Muscle of leg (tissue), 3 donors: ENCODE measurements at regions not wholly inside any gene's neighbourhood (a gene's known extent, or its start where the extent isn't known, plus 50 kb on each side); places are given as distances from the start of the nearest gene placed in this dataset.

Experiments used
- DNase-seq: peaks from one replicate; pipeline ENCODE4 v3.0.0; 2013
- H3K27ac ChIP-seq: one replicate; pipeline ENCODE4 v1.5.1; 2013; ENCODE audit warnings: mild to moderate bottlenecking, low read length, control low read depth
- H3K27me3 ChIP-seq: one replicate; pipeline ENCODE4 v1.6.1; 2013; ENCODE audit warnings: low read length; ENCODE audit not compliant: control insufficient read depth, insufficient read depth
- H3K36me3 ChIP-seq: one replicate; pipeline ENCODE4 v1.6.1; 2013; ENCODE audit warnings: low read length; ENCODE audit not compliant: control insufficient read depth, insufficient read depth
- H3K4me1 ChIP-seq: one replicate; pipeline ENCODE4 v1.6.1; 2013; ENCODE audit warnings: low read length; ENCODE audit not compliant: control insufficient read depth, insufficient read depth
- H3K4me3 ChIP-seq: one replicate; pipeline ENCODE4 v1.5.1; 2013; ENCODE audit warnings: low read length, control low read depth
- H3K9me3 ChIP-seq: replicated peaks from 2 replicates; pipeline ENCODE4 v1.6.1; 2013; ENCODE audit warnings: low read depth, low read length; ENCODE audit not compliant: control insufficient read depth
- WGBS: methylation state at CpG from one replicate; pipeline ENCODE4 v1.1.5; 2013; ENCODE audit warnings: missing lambda C conversion rate; ENCODE audit not compliant: insufficient coverage; 5-methylcytosine and 5-hydroxymethylcytosine counted together

DNA sequence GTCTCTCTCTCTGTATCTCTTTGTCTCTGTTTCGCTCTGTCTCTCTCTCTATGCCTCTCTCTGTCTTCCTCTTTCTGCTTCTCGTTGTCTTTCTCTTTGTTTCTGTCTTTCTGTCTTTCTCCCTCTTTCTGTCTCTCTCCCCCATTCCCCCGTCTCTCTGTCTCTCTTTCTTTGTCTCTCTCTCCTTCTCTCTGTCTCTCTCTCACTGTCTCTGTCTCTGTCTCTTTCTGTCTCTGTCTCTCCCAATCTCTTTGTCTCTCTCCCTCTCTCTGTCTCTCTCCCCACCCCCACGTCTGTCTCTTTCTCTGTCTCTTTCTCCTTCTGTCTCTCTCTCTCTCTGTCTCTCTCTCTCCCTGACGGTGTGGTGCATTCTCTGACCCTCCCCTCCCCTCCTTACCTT lies 71.9 kb upstream of the ZNF516 start:
- no peak overlapping the region for H3K4me3 ChIP-seq
- no peak for DNase-seq
- no peaks in the 10 kb centered on the region for H3K9me3 ChIP-seq
- no peak overlapping the region for H3K27ac ChIP-seq
- no peaks in the 10 kb centered on the region for H3K36me3 ChIP-seq
- 98% methylated on average over 4 of the region's 5 CpGs for WGBS
- no peaks in the 10 kb centered on the region for H3K27me3 ChIP-seq
- peaks cover 8% of the 10 kb centered on the region for H3K4me1 ChIP-seq

DNA sequence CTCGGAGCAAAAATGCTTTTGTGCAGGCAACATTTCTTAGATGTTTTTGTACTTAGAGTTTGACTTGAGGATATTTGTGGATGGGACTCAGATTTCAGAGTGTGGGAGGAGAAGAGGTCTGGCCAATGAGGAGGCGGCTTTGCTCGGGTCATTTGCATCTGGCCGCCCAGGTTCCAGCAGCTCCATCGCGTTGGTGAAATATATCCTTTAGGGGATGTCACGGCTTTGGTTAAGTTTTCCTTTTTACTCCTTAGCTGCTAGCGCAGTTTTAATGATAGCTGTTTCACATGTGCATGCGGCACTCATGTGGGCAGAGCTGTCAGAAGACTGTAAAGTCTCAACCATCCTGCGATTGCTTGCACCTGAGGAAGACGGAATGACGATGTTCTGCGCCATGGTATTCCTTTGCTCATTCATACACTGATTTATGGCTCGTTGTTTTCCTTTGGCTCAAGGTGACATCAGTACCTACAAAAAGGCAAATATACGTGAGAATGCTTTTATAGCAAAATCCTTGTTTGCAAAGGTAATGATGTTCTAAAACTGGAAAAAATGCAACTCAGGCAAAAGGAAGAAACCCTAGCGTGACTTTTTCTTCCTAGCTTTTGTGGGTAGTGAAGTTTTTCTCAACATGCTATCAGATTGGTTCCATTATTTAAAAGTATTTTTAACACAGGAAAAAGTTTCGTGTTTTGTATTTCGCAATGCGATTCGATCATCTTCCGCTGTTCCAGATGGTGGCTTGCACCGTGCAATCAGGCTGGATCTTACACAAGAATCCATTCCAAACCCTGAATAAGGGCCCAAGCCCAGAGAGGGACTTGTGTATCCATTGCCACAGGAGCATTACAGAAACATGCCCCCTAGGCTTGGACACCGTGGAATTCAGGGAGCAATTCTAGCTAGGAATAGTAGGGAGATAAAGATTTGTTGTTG lies 70.5 kb upstream of the ZNF516 start:
- WGBS = 4% methylated on average over 15 of the region's 23 CpGs

DNA sequence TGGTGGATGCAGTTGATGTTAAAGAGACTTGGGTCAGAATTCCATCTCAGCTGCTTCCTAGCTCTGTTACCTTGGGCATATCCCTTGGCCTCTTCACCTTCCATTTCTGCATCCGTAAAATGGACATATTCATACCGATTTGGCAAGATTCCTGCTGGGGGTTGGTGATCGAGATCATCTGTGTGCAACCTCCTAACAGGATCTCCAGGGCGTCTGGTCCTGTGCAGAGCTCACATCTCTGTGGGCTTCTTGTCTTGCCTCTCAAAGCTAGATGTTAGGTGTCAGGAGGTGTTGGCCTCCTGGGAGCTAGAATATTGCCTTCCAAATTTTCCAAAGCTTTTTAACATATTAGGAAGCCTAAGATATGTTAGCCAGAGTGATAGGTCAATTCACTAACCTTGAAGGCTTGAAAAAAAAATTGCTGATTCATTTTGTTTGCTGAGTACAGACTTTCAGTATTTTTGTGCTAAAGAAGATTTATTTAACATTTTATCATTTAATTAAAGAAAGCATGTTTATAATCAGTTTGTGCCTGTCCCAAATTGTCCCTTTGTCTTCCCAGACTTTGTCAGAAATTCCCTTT lies 69.7 kb upstream of the ZNF516 start:
- Histone ChIP-seq H3K9me3 (no peaks in the 10 kb centered on the region), H3K4me3 (no peak overlapping the region), H3K27ac (peak overlapping the region; percentile 83), H3K4me1 (peaks cover 8% of the 10 kb centered on the region), H3K27me3 (no peaks in the 10 kb centered on the region), H3K36me3 (no peaks in the 10 kb centered on the region)
- 37% methylated on average over 3 of the region's 4 CpGs for WGBS
- DNase-seq = peak; percentile 38

More for the DNA sequence above, 70.5 kb upstream of the ZNF516 start:
- peak overlapping the region; percentile 83 for H3K27ac ChIP-seq
- peak overlapping the region; percentile 30 for H3K4me3 ChIP-seq
- H3K36me3 ChIP-seq = no peaks in the 10 kb centered on the region
- no peaks in the 10 kb centered on the region for H3K27me3 ChIP-seq
- peak; percentile 97 for DNase-seq
- no peaks in the 10 kb centered on the region for H3K9me3 ChIP-seq
- peaks cover 8% of the 10 kb centered on the region for H3K4me1 ChIP-seq

DNA sequence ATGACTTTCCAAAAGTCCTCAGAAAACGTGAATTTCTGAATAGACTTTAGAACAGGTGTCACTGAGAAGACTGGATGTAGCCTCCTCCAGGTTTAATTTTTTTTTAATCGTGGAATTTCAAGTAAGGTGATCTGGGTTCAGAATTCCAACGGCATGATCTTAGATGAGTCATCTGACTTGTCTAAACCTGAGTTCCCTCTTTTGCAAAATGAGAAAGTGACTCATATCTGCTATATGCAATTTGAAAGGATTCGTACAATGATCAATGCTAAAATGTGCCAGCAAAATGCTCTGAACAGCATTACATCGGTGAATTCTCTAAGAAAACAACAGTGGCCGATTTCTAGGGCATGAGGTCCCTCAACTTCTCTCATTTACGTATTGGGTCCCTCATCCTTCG lies 69.1 kb upstream of the ZNF516 start:
- Histone ChIP-seq H3K4me3 (no peak overlapping the region), H3K36me3 (no peaks in the 10 kb centered on the region), H3K9me3 (no peaks in the 10 kb centered on the region), H3K27me3 (no peaks in the 10 kb centered on the region), H3K4me1 (peaks cover 8% of the 10 kb centered on the region), H3K27ac (no peak overlapping the region)
- 88% methylated on average over 6 of the region's 8 CpGs for WGBS
- DNase-seq = no peak

DNA sequence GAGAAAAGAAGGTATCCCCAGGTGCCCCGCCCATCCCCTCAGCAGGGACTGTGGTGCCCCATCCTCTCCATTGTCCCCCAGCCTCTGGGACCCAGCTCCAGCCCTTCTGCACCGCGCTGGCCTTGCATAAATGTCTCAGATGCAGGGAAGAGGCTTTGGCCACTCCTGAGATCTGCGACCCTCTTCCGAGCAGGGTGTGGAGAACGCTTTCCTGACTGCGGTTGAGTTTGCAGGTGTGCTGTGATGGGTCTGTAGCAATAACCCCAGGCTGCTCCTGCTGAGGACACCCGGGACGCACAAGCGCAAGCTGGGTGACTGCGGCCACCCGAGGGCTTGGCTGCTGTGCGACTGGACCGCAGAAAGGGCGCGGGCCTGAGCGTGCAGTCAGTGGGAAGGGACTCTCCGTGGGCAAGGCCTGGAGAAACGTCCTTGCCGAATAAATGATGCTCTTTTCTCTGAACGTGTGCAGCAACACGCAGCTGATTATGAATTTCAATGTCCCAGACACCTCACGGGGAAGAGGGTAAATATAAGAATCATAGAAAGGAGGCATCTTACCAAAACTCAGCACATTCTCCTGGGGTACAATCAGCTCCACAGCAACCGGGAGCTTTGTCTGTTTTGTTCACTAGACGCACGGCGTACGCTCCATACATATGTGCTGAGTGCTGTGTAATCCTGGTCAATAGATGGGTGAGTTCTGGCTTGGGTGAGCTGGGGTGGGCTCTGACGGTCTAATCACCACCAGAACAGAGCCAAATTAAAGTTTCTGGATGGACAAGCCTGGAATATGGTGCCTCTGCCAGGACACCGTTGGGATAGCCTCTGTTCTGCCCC lies 67.5 kb upstream of the ZNF516 start:
- no peak overlapping the region for H3K4me3 ChIP-seq
- H3K27ac ChIP-seq = no peak overlapping the region
- peaks cover 8% of the 10 kb centered on the region for H3K4me1 ChIP-seq
- H3K36me3 ChIP-seq = no peaks in the 10 kb centered on the region
- WGBS = 95% methylated on average over 26 of the region's 30 CpGs
- H3K9me3 ChIP-seq = no peaks in the 10 kb centered on the region
- no peaks in the 10 kb centered on the region for H3K27me3 ChIP-seq
- DNase-seq = no peak

DNA sequence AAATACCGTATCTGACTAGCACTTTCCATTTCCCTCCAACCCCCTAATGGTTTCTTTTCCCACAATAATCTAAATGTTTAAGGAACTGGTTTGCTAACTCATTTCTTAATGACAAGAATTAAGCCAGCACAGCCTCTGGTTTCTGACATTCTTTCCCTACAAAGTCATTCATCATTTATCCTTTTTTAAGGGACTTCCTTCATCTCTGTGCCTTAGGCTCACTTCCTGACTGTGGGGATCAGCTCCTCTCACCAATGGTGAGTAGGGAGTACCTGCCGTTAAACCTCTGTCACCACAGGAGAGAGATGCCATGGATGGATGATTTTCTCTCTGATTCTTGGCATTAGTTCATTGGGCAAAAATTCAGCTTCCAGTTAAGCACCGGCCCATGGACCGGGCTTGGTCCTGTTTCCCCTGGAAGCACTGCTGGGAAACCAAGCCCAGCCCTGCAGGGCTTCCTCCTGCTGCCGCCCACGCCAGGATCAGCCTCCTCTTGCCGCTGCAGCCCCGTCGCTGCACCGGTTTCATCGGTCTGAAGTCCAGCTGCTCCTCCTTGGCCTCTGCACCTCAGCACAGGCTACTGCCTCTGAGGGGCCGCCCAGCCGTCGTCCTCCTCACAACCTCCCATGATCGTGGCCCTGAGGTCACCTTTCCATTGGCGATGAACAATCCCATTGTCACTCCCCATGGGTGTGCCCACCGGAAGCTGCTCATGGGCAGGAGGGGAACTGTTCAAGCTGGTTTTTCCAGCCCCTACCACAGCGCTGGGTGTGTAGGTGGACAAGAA lies 64.0 kb upstream of the ZNF516 start:
- Histone ChIP-seq H3K27ac (no peak overlapping the region), H3K4me3 (no peak overlapping the region), H3K4me1 (no peaks in the 10 kb centered on the region), H3K9me3 (no peaks in the 10 kb centered on the region), H3K36me3 (no peaks in the 10 kb centered on the region), H3K27me3 (no peaks in the 10 kb centered on the region)
- DNase-seq = no peak
- 61% methylated on average over 14 of the region's 18 CpGs for WGBS

DNA sequence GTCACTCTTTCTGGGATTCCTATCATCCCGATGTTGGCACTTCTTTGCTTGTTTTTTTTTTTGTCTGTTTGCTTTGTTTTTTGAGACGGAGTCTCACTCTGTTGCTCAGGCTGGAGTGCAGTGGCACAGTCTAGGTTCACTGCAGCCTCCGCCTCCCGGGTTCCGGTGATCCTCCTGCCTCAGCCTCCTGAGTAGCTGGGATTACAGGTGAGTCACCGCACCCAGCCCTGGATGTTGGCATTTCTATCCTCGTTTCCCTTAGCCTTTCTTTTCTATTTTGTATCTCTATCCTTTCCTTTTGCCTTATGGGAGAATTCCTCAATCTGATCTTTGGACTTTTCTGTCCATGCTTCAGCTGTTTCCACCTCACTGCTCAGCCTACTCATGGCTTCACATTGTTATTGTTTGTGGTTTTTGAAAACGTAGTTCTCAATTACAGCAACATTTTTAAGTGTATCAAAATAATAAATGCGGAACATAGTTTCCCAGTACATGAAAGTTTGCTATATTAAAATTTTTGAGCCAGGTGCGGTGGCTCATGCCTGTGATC lies 62.1 kb upstream of the ZNF516 start:
- DNase-seq = no peak
- H3K4me1 ChIP-seq = no peaks in the 10 kb centered on the region
- H3K4me3 ChIP-seq = no peak overlapping the region
- no peaks in the 10 kb centered on the region for H3K27me3 ChIP-seq
- no peaks in the 10 kb centered on the region for H3K36me3 ChIP-seq
- whole genome bisulfite sequencing = 93% methylated on average over 5 of the region's 10 CpGs
- no peak overlapping the region for H3K27ac ChIP-seq
- H3K9me3 ChIP-seq = no peaks in the 10 kb centered on the region

DNA sequence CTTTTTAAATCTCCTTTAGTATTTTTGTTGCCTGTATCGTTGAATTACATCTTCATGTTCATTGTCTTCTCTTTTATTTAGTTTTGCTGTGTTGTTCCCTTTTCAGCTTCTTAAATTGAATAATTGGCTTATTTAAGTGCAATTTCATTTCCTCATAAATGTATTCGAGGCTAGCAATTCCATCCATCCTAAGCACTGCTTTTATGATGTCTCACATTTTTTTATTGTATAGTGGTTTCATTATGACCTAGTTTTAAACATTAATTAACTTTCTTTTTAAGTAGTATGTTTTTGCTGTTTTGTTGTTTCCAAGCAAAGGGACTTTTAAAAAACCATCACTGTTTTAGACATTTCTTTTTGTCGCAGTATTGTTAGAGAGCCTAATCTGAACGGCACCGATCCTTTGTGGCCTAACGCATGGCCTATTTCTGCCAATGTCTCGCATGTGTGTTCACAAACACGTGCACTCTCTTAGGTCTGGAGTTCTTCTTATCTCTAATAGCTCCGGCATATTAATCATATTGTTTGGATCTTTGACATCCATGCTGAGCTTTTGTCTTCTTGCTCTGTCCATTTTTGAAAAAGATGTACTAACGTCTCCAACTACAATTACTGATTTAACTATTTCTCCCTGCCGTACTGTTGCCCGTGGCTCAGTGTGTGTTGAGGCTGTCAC lies 59.6 kb upstream of the ZNF516 start:
- no peak overlapping the region for H3K27ac ChIP-seq
- WGBS = 78% methylated on average over 8 of the region's 12 CpGs
- no peak for DNase-seq

More for the DNA sequence above, 59.6 kb upstream of the ZNF516 start:
- Histone ChIP-seq H3K9me3 (no peaks in the 10 kb centered on the region), H3K36me3 (no peaks in the 10 kb centered on the region), H3K4me3 (no peak overlapping the region), H3K4me1 (no peaks in the 10 kb centered on the region), H3K27me3 (no peaks in the 10 kb centered on the region)
